ENCODE measurements at regions not wholly inside any gene's neighbourhood (a gene's known extent, or its start where the extent isn't known, plus 50 kb on each side); places are given as distances from the start of the nearest gene placed in this dataset.

- TF ChIP-seq CTCF (IDR thresholded peaks at IDR 0.05) (no peak), EP300 (IDR thresholded peaks at IDR 0.05) (no peak), POLR2A (IDR thresholded peaks at IDR 0.05) (no peak)
Observed at GRCh38 chr3:75303741-75304140, 360.4 kb upstream of the FRG2C start.
